ENCODE measurements at regions not wholly inside any gene's neighbourhood (a gene's known extent, or its start where the extent isn't known, plus 50 kb on each side); places are given as distances from the start of the nearest gene placed in this dataset.

DNA sequence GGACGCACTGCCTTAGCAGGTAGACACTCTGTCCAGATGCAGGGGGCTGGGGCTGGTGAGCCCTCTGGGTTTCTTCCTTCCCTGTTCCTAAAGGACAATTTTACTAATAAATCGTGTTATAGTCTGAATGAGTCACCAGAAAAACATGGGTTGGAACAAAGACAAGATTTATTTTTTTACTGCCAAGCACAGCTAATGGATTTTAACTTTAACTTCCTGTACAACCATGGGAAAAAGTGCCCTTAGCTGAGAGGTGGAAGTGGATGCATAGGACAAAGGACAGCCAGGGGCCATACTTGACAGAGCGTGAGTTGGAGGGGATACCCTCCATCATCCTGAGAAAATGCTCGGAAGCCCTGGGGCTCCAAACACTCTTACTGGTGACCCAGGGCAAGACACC is 300.7 kb downstream of the MSX2 start:
- Mint-ChIP-seq H3K27ac (no peak overlapping the region), H3K27me3 (peaks cover 7% of the 10 kb centered on the region), H3K4me1 (ENCODE audit: unreplicated experiment) (peaks cover 6% of the 10 kb centered on the region), H3K9me3 (peaks cover 18% of the 10 kb centered on the region), H3K4me3 (no peak overlapping the region), H3K36me3 (peaks cover 3% of the 10 kb centered on the region)
- DNase-seq (ENCODE audit: extremely low spot score, unreplicated experiment), result no peak
- no peak for TF ChIP-seq CTCF (conservative IDR thresholded peaks at IDR 0.05)

DNA sequence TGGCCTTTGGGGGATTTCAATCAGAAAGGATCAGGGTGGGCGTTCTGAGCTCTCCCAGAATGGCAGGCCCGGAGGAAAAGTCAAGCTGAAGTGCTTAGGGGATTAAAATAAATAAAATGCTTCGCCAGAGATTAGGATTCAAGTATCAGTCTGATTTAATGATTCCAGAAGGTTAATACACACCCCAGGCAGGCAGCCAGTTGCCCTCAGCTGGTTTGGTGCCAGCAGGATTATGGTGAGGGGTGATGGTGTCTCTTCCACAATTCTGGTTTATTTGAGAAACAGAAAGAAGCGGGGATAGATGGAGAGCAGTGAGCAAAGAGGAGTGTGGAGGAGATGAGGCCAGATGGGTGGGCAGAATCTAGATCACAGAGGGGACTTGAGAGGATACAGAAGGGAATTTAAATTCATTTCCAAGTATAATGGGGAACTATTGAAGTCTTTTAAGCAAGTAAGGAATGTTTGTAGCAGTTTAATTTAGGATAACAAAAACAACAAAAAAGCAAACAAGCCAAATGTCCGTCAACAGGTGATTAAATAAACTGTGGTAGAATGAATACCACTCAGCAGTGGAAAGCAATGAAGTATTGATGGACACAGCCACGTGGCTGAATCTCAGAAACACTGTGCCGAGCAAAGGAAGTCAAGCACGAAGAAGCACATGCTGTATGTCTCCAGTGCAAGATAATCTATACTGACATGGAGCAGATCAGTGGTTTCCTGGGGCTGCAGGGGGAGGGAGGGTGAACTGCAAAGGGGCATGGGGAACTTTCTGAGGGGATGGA is 297.7 kb downstream of the MSX2 start:
- no peak for TF ChIP-seq CTCF (conservative IDR thresholded peaks at IDR 0.05)
- peaks cover 7% of the 10 kb centered on the region for H3K27me3 Mint-ChIP-seq
- H3K27ac Mint-ChIP-seq, result no peak overlapping the region
- no peaks in the 10 kb centered on the region for H3K36me3 Mint-ChIP-seq
- no peak overlapping the region for H3K4me3 Mint-ChIP-seq
- no peak for DNase-seq (ENCODE audit: extremely low spot score, unreplicated experiment)
- no peaks in the 10 kb centered on the region for H3K4me1 Mint-ChIP-seq (ENCODE audit: unreplicated experiment)
- H3K9me3 Mint-ChIP-seq, result peaks cover 13% of the 10 kb centered on the region

DNA sequence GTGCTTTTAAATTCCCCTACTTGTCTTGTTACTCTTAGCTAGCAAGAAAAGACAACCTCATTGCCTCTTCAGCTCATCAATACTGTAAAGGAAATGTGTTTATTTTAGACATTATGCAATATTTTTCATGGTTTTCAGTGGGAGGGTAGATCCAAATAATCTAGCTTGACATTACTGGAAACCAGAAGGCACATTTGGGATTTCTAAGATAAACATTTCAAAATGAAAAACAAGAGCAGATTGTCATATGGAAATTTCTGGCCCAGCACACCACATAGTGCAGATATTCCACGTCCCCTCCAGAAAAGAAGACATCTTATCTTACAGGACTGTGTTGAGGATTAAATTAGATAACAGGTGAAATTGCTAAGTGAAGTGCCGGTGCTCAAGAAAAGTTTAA is 296.9 kb downstream of the MSX2 start:
- Mint-ChIP-seq H3K9me3 (peaks cover 13% of the 10 kb centered on the region), H3K27ac (no peak overlapping the region), H3K27me3 (peaks cover 8% of the 10 kb centered on the region), H3K4me3 (no peak overlapping the region), H3K36me3 (no peaks in the 10 kb centered on the region), H3K4me1 (ENCODE audit: unreplicated experiment) (no peaks in the 10 kb centered on the region)
- no peak for DNase-seq (ENCODE audit: extremely low spot score, unreplicated experiment)
- no peak for TF ChIP-seq CTCF (conservative IDR thresholded peaks at IDR 0.05)

DNA sequence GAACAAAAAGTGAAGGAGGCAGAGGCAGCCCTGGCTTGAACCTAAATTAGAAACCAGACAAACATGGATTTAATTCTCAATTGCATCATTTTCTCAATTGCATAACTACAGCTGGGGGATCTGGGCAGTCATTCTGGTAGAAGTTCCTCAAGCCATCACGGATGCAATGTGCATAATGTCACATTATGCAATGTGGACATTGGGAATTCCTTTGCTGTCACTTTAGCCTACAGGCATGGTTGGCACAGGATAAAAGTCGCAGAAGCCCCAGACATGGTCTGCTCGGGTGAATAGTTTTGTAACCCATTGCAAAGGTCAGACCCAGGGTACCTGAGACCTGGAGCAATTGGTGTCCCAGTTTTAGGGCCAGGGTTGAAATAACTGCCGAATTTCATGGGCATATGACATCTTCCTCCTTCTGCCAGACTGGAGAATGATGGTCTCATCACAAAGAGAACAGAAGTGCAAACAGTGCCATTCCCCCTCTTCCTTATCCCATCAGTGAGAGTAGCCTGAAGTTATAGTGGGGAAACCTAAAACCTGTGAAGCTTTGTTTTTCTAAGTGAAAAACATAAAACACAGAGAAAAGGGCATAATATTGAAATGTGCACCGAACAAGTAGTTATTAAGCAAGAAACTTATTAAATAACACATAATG is 290.8 kb downstream of the MSX2 start:
- H3K27ac Mint-ChIP-seq, result no peak overlapping the region
- TF ChIP-seq CTCF (conservative IDR thresholded peaks at IDR 0.05), result no peak
- no peak for DNase-seq (ENCODE audit: extremely low spot score, unreplicated experiment)
- H3K4me3 Mint-ChIP-seq, result no peak overlapping the region
- no peaks in the 10 kb centered on the region for H3K4me1 Mint-ChIP-seq (ENCODE audit: unreplicated experiment)
- H3K27me3 Mint-ChIP-seq, result peaks cover 7% of the 10 kb centered on the region
- no peaks in the 10 kb centered on the region for H3K36me3 Mint-ChIP-seq
- H3K9me3 Mint-ChIP-seq, result no peaks in the 10 kb centered on the region

DNA sequence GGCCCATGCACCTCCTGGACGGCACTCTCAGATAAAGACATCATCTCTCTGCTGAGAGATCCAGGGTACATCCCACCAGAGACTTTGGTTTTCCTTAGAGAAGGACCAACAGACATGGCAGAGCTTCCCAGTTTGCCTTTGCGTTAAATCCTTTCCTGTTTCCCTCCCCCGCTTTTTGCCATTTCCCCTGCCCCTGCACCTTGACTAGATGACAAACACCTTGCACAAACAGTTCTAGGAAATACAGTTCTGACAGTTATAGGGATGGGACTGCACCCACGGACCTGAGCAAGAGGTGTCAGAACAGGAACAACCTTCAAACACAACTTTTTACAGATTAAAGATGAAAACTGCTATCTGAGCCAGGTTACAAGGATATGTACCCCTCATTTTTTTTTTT is 288.9 kb downstream of the MSX2 start:
- Mint-ChIP-seq H3K27ac (no peak overlapping the region), H3K4me1 (ENCODE audit: unreplicated experiment) (no peaks in the 10 kb centered on the region), H3K9me3 (no peaks in the 10 kb centered on the region), H3K4me3 (no peak overlapping the region), H3K36me3 (no peaks in the 10 kb centered on the region), H3K27me3 (peaks cover 8% of the 10 kb centered on the region)
- no peak for DNase-seq (ENCODE audit: extremely low spot score, unreplicated experiment)
- no peak for TF ChIP-seq CTCF (conservative IDR thresholded peaks at IDR 0.05)

Data from type B pancreatic cell (in vitro differentiated cells).